Left ventricle myocardium inferior (tissue), 1 donor: ENCODE measurements at regions not wholly inside any gene's neighbourhood (a gene's known extent, or its start where the extent isn't known, plus 50 kb on each side); places are given as distances from the start of the nearest gene placed in this dataset.

Experiments used
- DNase-seq: peaks from one replicate; pipeline ENCODE4 v3.0.0-alpha.2; 2020
- H3K27ac ChIP-seq: fragments of 200-600 bp; replicated peaks from 2 replicates; pipeline ENCODE4 v1.8.0; 2021
- H3K27me3 ChIP-seq: fragments of 200-600 bp; 2 replicates; pipeline ENCODE4 v1.8.0; 2021; ENCODE audit warnings: low read depth
- H3K36me3 ChIP-seq: fragments of 200-600 bp; 2 replicates; pipeline ENCODE4 v1.8.0; 2021
- H3K4me1 ChIP-seq: fragments of 200-600 bp; 2 replicates; pipeline ENCODE4 v1.8.0; 2021
- H3K4me3 ChIP-seq: fragments of 200-600 bp; 2 replicates; pipeline ENCODE4 v1.8.0; 2021; ENCODE audit warnings: mild to moderate bottlenecking, moderate library complexity
- H3K9me3 ChIP-seq: fragments of 200-600 bp; replicated peaks from 2 replicates; pipeline ENCODE4 v1.8.0; 2021
- intact Hi-C: fragments of 100-400 bp; cut with micrococcal nuclease; formaldehyde crosslinking; loops from one replicate; pipeline ENCODE4 v1.11.0; 2022
- TF ChIP-seq, protein P1 (sequence below): fragments of 200-600 bp; IDR thresholded peaks from 2 replicates; pipeline ENCODE4 v1.8.0; 2021; ENCODE audit warnings: antibody characterized with exemption, mild to moderate bottlenecking, borderline replicate concordance
- donor health status: DM: no; HTN: yes; CAD: no; lungs with severe emphysema.

- H3K27ac ChIP-seq = peak overlapping the region; percentile 82
- H3K9me3 ChIP-seq = no peaks in the 10 kb centered on the region
- H3K4me3 ChIP-seq = no peak overlapping the region
- TF ChIP-seq, protein P1, sequence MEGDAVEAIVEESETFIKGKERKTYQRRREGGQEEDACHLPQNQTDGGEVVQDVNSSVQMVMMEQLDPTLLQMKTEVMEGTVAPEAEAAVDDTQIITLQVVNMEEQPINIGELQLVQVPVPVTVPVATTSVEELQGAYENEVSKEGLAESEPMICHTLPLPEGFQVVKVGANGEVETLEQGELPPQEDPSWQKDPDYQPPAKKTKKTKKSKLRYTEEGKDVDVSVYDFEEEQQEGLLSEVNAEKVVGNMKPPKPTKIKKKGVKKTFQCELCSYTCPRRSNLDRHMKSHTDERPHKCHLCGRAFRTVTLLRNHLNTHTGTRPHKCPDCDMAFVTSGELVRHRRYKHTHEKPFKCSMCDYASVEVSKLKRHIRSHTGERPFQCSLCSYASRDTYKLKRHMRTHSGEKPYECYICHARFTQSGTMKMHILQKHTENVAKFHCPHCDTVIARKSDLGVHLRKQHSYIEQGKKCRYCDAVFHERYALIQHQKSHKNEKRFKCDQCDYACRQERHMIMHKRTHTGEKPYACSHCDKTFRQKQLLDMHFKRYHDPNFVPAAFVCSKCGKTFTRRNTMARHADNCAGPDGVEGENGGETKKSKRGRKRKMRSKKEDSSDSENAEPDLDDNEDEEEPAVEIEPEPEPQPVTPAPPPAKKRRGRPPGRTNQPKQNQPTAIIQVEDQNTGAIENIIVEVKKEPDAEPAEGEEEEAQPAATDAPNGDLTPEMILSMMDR = no peak
- peaks cover 34% of the 10 kb centered on the region for H3K4me1 ChIP-seq
- DNase-seq = peak; percentile 35
- no peaks in the 10 kb centered on the region for H3K36me3 ChIP-seq
- intact Hi-C loops = no loop called here
- H3K27me3 ChIP-seq = no peaks in the 10 kb centered on the region
Measured at GRCh38 chr6:170166511-170167122, 124.3 kb downstream of the DLL1 start.

GRCh38 chr6:170165471-170166117 is 125.3 kb downstream of the DLL1 start:
- H3K36me3 ChIP-seq = no peaks in the 10 kb centered on the region
- intact Hi-C loops = no loop called here
- H3K9me3 ChIP-seq = no peaks in the 10 kb centered on the region
- no peak for DNase-seq
- TF ChIP-seq, protein P1 = no peak
- no peaks in the 10 kb centered on the region for H3K27me3 ChIP-seq
- no peak overlapping the region for H3K4me3 ChIP-seq
- peak overlapping the region; percentile 62 for H3K27ac ChIP-seq
- H3K4me1 ChIP-seq = peaks cover 34% of the 10 kb centered on the region

DNA sequence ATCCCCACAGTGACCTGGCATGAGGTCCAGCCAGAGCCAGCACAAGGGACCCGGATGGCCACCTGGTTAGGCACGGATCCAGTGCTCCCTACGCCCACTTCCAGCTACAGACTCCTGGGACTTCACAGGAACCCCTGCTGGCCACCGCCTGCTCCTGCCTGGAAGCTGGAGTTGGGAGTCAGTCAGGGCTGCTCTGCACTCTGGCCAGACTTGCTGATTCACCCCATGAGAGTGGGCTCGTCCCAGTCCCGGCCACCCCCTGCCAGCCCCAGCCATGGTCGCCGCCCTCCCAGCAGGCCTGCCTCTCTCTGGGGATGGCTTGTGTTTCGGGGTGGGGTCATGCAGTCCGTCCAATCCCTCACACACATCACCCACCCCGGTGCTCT is 125.8 kb downstream of the DLL1 start:
- intact Hi-C loops = no loop called here
- H3K27ac ChIP-seq = peak overlapping the region; percentile 62
- no peak overlapping the region for H3K4me3 ChIP-seq
- TF ChIP-seq, protein P1 = peak; percentile 56
- H3K4me1 ChIP-seq = peaks cover 34% of the 10 kb centered on the region
- no peaks in the 10 kb centered on the region for H3K27me3 ChIP-seq
- H3K36me3 ChIP-seq = no peaks in the 10 kb centered on the region
- DNase-seq = peak; percentile 58
- no peaks in the 10 kb centered on the region for H3K9me3 ChIP-seq

GRCh38 chr6:170164271-170164900 is 126.5 kb downstream of the DLL1 start:
- Histone ChIP-seq H3K27ac (peak overlapping the region; percentile 62), H3K9me3 (no peaks in the 10 kb centered on the region), H3K4me3 (no peak overlapping the region), H3K27me3 (no peaks in the 10 kb centered on the region), H3K36me3 (no peaks in the 10 kb centered on the region), H3K4me1 (peaks cover 34% of the 10 kb centered on the region)
- intact Hi-C loops = no loop called here
- no peak for DNase-seq
- TF ChIP-seq, protein P1 = no peak

DNA sequence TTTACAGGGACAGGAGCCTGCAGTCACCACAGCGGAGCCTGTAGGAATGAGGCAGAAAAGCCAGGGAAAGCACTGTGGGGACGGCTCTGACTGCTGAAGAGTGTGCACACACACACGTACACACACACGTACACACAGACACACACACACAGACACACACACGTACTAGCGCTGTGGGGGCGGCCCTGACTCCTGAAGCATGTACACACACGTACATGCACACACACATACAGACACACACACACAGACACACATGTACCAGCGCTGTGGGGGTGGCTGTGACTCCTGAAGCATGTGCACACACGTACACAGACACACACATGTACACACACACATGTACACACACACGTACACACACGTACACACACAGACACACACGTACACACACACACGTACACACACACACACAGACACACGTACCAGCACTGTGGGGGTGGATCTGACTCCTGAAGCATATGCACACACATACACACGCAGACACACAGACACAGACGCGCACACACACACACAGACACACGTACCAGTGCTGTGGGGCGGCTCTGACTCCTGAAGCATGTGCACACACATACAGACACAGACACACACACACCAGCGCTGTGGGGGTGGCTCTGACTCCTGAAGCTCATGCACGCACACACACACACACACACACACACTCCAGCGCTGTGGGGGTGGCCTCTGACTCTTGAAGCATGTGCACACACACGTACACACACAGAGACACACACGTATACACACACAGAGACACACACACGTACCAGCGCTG is 127.3 kb downstream of the DLL1 start:
- Histone ChIP-seq H3K27ac (no peak overlapping the region), H3K27me3 (no peaks in the 10 kb centered on the region), H3K36me3 (no peaks in the 10 kb centered on the region), H3K4me3 (no peak overlapping the region), H3K9me3 (no peaks in the 10 kb centered on the region), H3K4me1 (peaks cover 34% of the 10 kb centered on the region)
- no peak for DNase-seq
- TF ChIP-seq, protein P1 = no peak
- intact Hi-C loops = no loop called here
